T-helper 1 cell (primary cell): ENCODE measurements at regions not wholly inside any gene's neighbourhood (a gene's known extent, or its start where the extent isn't known, plus 50 kb on each side); places are given as distances from the start of the nearest gene placed in this dataset.

Experiments used
- DNase-seq, 5 donors: peaks; one replicate each; pipeline ENCODE4 v3.0.0-alpha.2; 2012 to 2020

- DNase-seq = no peak
Observed at GRCh38 chr11:112795911-112796649, 165.1 kb upstream of the NCAM1 start.

DNA sequence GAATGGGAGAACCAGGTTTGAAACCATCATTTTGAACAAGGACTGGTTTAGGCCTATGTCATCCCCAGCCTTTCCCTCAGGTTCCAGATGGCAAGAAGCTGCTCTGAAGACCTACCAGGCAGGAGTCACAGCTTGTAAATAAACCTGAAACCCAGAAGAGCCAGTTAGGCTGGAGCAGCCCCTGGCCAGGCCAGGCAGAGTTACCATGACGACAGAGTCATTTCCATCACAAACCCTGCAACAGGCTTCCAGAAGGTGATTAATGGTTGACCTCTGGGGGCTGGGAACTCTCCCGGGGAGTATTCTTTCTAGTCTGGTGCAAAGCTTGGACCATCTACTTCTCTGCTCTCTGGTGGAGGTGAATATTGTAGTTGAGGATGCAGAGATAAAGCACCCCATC, 164.1 kb upstream of the NCAM1 start:
- DNase-seq = no peak

GRCh38 chr11:112797648-112798293, 163.4 kb upstream of the NCAM1 start:
- peak in 1 of 5 donors; percentile 4 for DNase-seq

DNA sequence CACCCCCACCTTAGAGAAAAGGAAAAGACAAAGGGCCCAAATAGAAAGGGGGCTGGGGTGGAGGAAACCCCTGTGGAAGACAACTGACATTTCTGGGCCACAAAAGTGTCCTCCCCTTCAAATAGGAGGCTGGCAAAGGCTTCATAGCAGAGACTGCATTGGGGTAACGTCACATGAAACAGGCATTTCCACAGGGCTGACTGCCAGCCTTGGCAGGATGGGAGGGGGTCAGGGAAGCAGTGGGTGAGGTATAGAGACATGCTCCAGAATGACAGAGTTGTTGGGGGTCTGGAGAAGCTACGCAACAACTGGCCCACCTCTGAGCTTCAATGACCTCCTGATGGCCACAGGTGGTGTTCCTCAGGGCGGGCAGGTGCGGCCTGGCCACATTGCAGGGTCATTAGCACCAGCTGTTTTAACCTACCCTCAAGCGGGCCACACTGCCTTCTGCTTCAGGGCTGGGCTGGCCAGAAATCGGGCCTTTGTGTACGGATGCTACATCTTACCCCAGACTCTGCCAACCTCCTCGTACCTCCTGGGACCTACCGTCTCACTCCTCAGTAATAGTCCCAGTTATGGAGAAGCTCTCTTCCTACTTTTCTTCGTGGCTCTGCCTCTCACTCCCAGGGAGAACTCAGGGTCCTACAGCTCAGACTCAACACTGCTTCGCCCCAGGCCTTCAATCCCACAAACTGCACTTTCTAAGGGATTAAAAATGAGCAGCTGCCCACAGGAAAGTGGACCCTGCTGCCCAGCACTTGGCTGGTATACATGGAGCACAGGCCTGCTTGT, 160.0 kb upstream of the NCAM1 start:
- no peak for DNase-seq

DNA sequence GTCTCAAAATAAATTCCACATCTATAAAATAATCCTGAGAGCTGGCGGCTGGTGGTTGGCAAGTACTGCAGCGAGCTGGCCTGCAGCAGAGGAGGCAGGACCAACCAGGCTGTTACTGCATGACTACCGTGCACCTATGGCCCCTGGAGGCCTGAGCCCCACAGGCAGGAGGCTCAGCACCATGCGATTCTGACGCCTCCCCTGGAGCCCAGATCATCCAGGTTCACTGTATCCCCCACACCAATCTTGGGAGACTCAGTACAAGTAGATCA, 159.5 kb upstream of the NCAM1 start:
- DNase-seq = no peak

- DNase-seq = no peak
Observed at GRCh38 chr11:112805658-112806057, 155.6 kb upstream of the NCAM1 start.

- no peak for DNase-seq
Observed at GRCh38 chr11:112806256-112806655, 155.0 kb upstream of the NCAM1 start.

DNA sequence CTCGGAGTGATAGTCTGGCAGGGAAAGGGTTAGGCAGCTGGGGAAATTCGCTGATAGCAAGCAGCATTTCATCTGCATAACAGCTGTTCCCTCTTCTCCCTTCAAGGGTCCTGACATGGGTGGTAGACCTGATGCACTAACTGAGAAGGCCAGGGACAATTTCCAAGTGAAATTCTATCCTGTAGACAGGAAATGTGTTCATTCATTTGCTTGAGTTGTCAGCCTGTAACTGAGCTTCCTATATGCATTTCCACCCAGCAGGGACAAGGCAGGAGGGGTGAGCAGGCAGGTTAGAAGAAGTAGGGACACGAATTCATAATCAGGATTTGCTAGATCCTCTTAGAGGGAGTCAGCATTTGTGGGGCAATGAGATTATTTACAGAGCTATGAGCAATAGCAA, 154.3 kb upstream of the NCAM1 start:
- no peak for DNase-seq

DNA sequence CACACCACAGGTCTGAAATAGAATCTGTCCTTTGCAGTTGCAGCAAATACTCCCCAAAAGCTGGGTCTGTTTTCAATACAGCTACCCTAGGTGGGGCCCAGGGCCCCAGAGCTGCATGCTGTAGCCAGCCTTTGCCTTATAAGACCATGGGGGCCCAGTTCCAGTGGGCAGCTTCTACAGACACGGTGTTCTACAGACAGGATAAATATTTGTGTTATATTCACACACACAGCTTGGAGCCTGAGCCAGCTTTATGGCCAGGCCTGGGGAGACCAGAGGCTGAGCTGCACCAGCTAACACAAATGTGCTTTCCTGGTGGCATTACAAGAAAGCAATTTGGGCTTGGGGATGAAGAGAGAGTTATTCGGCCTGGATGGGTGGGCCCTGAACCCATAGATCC, 151.8 kb upstream of the NCAM1 start:
- no peak for DNase-seq

DNA sequence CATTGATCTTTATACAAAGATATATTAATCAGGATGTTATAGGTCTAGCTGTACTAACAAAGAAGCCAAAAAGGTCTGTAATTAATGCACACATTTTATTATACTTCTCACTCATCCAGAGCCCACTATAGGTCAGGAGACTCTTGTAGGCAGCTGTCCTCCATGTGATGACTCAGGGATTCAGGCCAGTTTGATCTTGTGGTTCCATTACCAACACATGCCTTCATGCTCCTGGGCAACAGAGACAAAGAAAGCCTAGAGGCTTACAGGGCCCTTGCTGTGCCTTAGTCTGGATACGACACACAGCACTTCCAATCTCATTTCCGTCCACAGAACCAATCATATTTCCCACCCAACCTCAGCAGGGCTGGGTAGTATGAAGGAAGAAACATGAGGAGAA, 150.3 kb upstream of the NCAM1 start:
- no peak for DNase-seq

- no peak for DNase-seq
Observed at GRCh38 chr11:112811783-112812182, 149.4 kb upstream of the NCAM1 start.

DNA sequence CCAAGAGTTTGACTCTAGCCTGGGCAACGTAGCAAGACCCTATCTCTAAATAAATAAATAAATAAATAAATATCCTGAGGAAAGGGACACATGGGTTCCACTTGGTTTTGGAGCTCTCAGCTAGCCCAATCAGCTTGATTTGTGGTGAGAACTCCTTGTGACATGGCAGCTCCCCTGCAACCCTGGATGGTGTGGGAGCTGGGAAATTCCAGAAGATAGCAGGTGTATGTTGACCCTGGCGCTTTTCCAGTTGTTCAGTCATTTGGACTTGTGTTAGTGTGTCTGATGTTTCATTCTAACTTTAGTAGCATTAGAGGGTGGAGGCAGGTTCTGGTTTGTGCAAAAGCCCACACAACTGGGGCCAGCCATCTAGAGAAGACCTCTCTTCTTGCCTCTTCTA, 148.5 kb upstream of the NCAM1 start:
- no peak for DNase-seq

GRCh38 chr11:112814168-112814567, 147.1 kb upstream of the NCAM1 start:
- no peak for DNase-seq

GRCh38 chr11:112817376-112817775, 143.8 kb upstream of the NCAM1 start:
- DNase-seq = no peak

- no peak for DNase-seq
Observed at GRCh38 chr11:112822478-112823274, 138.5 kb upstream of the NCAM1 start.

- no peak for DNase-seq
Observed at GRCh38 chr11:112826026-112826425, 135.2 kb upstream of the NCAM1 start.

DNA sequence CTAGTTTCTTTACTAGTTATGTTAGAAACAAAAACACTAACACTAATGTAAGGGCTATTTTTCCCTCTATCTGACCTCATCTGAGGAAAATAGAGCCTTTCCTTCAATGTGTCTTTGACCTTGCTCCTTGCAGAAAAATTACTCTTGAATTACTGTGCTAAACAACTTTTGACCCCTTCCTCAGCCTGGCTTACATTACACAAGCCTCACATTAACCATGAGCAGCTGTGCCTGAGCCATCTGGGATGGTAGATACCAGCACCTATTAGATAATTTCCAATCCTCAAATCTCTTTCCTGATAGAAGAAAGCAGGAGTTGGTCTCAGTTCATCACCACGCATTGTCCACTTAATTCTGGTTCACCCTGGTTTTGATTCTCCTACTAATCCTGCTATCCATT, 134.4 kb upstream of the NCAM1 start:
- no peak for DNase-seq

DNA sequence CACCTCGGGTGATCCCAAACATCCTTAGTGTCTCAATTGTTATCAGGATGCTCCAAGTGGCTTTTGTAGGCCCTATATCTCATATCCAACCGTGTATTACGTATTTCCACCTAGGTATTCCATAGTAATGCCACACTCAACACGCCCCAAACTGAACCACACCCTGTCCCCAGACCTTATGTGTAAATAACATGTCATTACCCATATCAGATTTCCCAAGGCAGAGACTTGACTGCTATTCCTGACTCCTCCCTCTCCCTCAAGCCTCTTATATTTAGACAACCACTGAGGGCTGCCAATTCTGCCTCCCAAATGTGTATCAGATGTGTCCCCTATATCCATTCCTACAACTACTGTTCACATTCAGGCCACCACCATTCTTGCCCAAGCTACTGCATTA, 132.8 kb upstream of the NCAM1 start:
- DNase-seq = no peak

DNA sequence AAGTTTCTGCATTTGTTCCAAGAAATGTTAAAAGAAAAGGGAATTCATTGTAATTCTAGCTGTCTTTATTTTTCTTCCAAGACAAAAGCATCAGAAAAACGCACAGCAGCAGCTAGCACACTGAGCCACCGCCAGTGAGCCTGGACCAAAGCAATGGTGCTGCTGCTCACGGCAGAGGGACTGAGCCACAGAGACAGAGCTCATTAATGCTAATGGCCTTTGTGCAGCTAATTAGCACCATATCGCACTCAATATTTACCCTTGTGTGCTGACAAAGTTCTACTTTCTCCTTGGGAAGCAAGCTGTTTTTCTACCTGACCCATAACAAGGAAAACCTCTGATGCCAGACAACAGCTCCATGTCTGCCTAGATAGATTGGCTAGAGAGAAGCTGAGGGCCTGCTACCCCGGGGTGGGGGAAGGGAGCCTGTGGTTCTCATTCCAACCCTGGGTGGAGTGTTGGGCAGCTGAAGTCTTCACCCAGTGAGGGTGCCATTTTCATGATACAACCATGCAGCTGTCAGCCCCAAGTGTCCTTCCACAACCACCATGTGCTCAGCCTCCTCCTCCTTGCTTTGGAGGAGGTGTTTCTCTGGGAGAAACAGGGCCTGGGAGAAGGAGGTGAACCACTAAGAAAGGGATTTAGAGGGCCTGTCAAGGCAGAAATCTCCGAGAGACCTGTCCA, 131.1 kb upstream of the NCAM1 start:
- DNase-seq = no peak

DNA sequence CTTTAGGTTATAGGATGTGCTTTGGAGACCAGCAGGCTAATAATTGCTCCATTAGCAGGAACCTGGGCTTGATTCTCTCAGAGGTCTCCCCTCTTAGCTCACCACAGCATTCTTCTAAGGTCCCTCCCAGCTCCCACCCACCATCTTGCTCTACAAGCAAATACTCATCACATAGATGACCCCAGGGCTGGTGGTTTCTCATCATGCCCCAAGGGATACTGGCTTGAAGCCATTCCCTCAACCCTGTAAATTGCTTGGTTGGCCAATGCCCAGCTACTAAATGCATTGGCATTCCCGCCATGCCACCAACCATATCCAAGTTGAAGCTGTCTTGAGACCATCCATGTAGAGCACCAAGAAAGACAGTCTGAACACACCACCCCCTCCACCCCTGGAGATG, 130.2 kb upstream of the NCAM1 start:
- no peak for DNase-seq

DNA sequence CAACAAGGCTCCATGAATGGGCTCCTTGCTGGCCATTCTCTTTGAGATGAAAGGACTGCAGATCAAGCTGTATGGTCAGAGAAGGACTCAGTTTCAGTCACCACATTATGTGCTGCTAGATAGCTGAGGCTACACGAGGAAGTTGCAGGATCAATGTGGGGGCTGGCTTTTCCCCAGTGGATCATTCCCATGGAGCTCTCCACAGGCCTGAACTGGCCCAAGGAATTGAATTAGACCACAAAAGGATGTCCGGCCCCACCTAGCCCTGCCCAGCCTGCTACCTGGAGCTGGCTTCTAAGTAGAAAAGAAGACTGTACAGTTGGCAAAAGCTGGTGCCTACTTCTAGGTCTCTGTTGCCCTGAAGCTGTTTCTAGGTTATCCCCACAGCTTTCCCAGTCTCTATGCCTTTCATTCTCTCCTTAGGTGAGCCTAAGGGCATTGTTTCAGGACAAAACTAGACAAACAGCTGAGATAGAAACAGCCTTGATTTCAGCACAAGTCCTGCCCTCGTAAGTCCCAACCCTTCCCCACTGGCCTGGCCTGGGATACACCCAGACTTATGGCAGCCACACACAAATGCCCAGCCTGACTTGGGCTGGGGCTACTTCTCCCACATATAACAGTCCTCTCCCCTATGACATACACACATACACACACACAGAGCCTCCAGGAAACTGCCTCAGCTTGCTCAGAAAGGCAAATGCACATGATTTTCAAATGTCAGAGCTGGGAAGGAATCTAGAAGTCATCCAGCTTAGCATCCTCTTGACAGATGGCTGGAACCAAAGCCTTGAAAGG, 129.1 kb upstream of the NCAM1 start:
- no peak for DNase-seq

DNA sequence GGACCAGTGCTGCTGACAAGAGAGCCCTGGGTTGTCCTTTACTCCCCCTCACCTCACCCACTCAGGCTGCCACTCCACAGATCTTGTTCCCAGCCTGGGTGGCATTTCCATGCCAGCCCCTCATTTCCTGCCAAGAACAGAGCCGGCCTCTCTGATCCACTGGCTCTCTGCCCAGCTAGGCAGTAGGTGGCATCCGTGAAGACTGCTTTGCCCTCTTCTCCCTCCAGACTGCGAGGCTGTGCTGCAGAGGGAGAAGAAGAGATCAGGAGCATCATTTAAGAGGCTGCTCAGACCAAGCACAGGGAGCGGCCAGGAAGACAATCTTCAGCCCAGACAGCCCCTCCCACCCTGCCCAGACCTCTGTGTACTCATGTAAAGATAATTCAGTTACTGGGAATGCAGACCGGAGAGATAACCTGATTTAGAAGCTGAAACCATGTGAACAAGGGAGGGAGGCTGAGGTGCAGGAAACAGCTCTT, 126.9 kb upstream of the NCAM1 start:
- no peak for DNase-seq
